ENCODE measurements at regions not wholly inside any gene's neighbourhood (a gene's known extent, or its start where the extent isn't known, plus 50 kb on each side); places are given as distances from the start of the nearest gene placed in this dataset.

GRCh38 chr5:6250121-6250520 is 128.2 kb downstream of the MED10 start:
- Mint-ChIP-seq H3K4me3 (no peak overlapping the region), H3K27ac (peak overlapping the region in 1 of 3 experiments; percentile 72; a peak in 1 of 7 replicates), H3K4me1 (peaks cover 0 to 10% of the 10 kb centered on the region in 2 experiments; a peak in 1 of 4 replicates), H3K9me3 (peaks cover 0 to 4% of the 10 kb centered on the region in 2 experiments; a peak in 2 of 5 replicates), H3K36me3 (ENCODE audit: insufficient read depth in 1 of 3, low read depth in 3 of 3) (no peaks in the 10 kb centered on the region; a peak in 1 of 7 replicates), H3K27me3 (ENCODE audit: low read depth) (peaks cover 3% of the 10 kb centered on the region)
- Histone ChIP-seq H3K79me2 (ENCODE audit: insufficient read depth, low read length) (no peaks in the 10 kb centered on the region), H3K23me2 (ENCODE audit: insufficient read length, low read depth, low read length, poor library complexity, severe bottlenecking) (no peaks in the 10 kb centered on the region), H2BK20ac (ENCODE audit: low read depth, low read length, poor library complexity, severe bottlenecking) (no peak overlapping the region), H2BK5ac (ENCODE audit: insufficient read length, low read length) (no peak overlapping the region), H3K27me3 (ENCODE audit: insufficient read depth, low read length) (no peaks in the 10 kb centered on the region), H4K5ac (ENCODE audit: insufficient read length, low read depth, low read length) (no peak overlapping the region), H3K27ac (ENCODE audit: insufficient read length, low read depth, low read length) (no peak overlapping the region), H3K56ac (ENCODE audit: insufficient read length, low read depth, low read length) (no peak overlapping the region), H2BK15ac (ENCODE audit: low read depth, low read length) (no peak overlapping the region), H2BK120ac (ENCODE audit: low read depth, low read length, poor library complexity, severe bottlenecking) (no peak overlapping the region), H3K23ac (ENCODE audit: insufficient read length, low read depth, low read length) (no peak overlapping the region), H4K20me1 (ENCODE audit: control insufficient read depth, insufficient read depth, insufficient read length) (no peaks in the 10 kb centered on the region), H3K18ac (ENCODE audit: insufficient read length, low read depth, low read length) (no peak overlapping the region), H3K4me1 (ENCODE audit: insufficient read depth, low read length) (no peaks in the 10 kb centered on the region), H3K4ac (ENCODE audit: low read depth, low read length) (no peak overlapping the region), H2AK5ac (ENCODE audit: insufficient read length, low read length) (no peak overlapping the region), H4K91ac (ENCODE audit: insufficient read length, low read depth, low read length) (no peak overlapping the region), H3K14ac (ENCODE audit: insufficient read depth, low read length) (peak overlapping the region; percentile 25; the same call in 1 of the 2 replicates), H4K8ac (replicated peaks; ENCODE audit: insufficient read length, low read depth, low read length) (no peak overlapping the region), H3K9me3 (ENCODE audit: control insufficient read depth, low read depth, low read length) (no peaks in the 10 kb centered on the region), H2BK12ac (ENCODE audit: insufficient read length, low read depth, low read length) (no peak overlapping the region), H3T11ph (ENCODE audit: low read length) (no peak overlapping the region), H3K9ac (ENCODE audit: extremely low read depth, insufficient read length, low read length) (no peak overlapping the region), H2AFZ (ENCODE audit: low read length) (no peak overlapping the region), H3K79me1 (ENCODE audit: insufficient read depth, low read depth, low read length, poor library complexity, severe bottlenecking) (no peaks in the 10 kb centered on the region), H3K4me2 (ENCODE audit: insufficient read depth, insufficient read length, low read length) (no peak overlapping the region)
- TF ChIP-seq CTCF (conservative IDR thresholded peaks at IDR 0.05), result no peak
- no CpG with 5 or more reads among the region's 7 CpGs for WGBS (ENCODE audit: extremely low coverage, insufficient read length, low lambda C conversion rate)
- no peak for DNase-seq
